Prostate gland (tissue), 2 donors: ENCODE measurements at regions not wholly inside any gene's neighbourhood (a gene's known extent, or its start where the extent isn't known, plus 50 kb on each side); places are given as distances from the start of the nearest gene placed in this dataset.
"Not testable (repeated sequence)": the region's sequence is repeated elsewhere in the genome, so short reads cannot be mapped to it uniquely, and the experiment has no call there.

ENCODE experiments used
- DNase-seq: peaks from one replicate; pipeline ENCODE4 v3.0.0-alpha.2; 2019; ENCODE audit warnings: low spot score
- H3K27ac ChIP-seq, 2 donors: fragments of 200-600 bp; sonication (generic); 2 replicates each; pipeline ENCODE4 v1.5.1; 2017 to 2019
- H3K27me3 ChIP-seq: fragments of 200-600 bp; sonication (generic); replicated peaks from 2 replicates; pipeline ENCODE4 v1.5.1; 2019; ENCODE audit not compliant: insufficient read depth
- H3K36me3 ChIP-seq, 2 donors: fragments of 200-600 bp; sonication (generic); 1 replicate in 1 of 2; 2 replicates in 1 of 2; pipeline versions ENCODE4 v1.5.1 to v1.8.1; 2017 to 2019
- H3K4me1 ChIP-seq: fragments of 200-600 bp; sonication (generic); replicated peaks from 2 replicates; pipeline ENCODE4 v1.5.1; 2019
- H3K4me3 ChIP-seq, 2 donors: fragments of 200-600 bp; sonication (generic); 2 replicates each; pipeline ENCODE4 v1.5.1; 2017 to 2019
- H3K9me3 ChIP-seq: fragments of 200-600 bp; sonication (generic); 2 replicates; pipeline ENCODE4 v1.5.1; 2017
- POLR2A ChIP-seq: fragments of 450-650 bp; IDR thresholded peaks from one replicate; pipeline ENCODE4 v1.6.1; 2016; ENCODE audit warnings: antibody characterized with exemption, mild to moderate bottlenecking
- POLR2AphosphoS5 ChIP-seq: sonication (generic); formaldehyde crosslinking; IDR thresholded peaks from one replicate; pipeline ENCODE4 v1.6.1; 2017; ENCODE audit warnings: antibody characterized with exemption
- WGBS: methylation state at CpG from one replicate; pipeline ENCODE4 v1.1.5; 2018; 5-methylcytosine and 5-hydroxymethylcytosine counted together
- intact Hi-C: fragments of 100-400 bp; cut with DNase I; formaldehyde crosslinking; loops from one replicate; pipeline ENCODE4 v1.14.2; 2022
- TF ChIP-seq, protein P1 (sequence below), 4 experiments: fragments of 200-600 bp in 2 of 4; fragments of 450-650 bp in 2 of 4; sonication (generic) in 2 of 4; IDR thresholded peaks; 1 replicate in 3 of 4; 2 replicates in 1 of 4; pipeline ENCODE4 v1.5.1; 2016 to 2019; ENCODE audit warnings: antibody characterized with exemption in 4 of 4, mild to moderate bottlenecking in 2 of 4, moderate library complexity in 2 of 4

DNA sequence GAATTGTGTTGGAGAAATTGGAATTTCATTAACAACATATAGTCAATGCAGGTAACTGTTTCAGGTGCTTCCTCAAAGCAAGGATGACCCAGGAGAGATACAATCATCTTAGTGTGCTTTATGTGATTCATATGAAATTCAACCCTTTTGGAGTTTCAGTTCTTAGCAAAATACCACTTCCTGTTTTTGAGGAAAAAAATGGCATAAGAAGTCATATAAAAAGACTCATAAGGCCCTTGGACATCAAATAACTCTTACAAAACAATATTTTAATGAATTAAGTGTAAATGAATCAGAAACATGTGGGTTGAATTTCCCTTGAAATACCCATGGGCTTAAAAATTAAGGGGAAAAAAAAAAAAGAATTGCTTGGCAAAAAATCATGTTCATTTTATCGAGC, 926.6 kb downstream of the LTN1 start:
- no peak for DNase-seq
- no peak overlapping the region for H3K27ac ChIP-seq
- H3K4me3 ChIP-seq: no peak overlapping the region
- H3K9me3 ChIP-seq: no peaks in the 10 kb centered on the region
- WGBS: 63% methylated on average over 1 of the region's 1 CpG
- intact Hi-C loops: loop anchor here (10.0 kb wide), 1 partner anchor 269 kb away; no protein-coding TSS in a partner anchor
- no peaks in the 10 kb centered on the region for H3K27me3 ChIP-seq
- no peaks in the 10 kb centered on the region for H3K4me1 ChIP-seq
- TF ChIP-seq POLR2AphosphoS5 (no peak), POLR2A (no peak)
- TF ChIP-seq, protein P1, sequence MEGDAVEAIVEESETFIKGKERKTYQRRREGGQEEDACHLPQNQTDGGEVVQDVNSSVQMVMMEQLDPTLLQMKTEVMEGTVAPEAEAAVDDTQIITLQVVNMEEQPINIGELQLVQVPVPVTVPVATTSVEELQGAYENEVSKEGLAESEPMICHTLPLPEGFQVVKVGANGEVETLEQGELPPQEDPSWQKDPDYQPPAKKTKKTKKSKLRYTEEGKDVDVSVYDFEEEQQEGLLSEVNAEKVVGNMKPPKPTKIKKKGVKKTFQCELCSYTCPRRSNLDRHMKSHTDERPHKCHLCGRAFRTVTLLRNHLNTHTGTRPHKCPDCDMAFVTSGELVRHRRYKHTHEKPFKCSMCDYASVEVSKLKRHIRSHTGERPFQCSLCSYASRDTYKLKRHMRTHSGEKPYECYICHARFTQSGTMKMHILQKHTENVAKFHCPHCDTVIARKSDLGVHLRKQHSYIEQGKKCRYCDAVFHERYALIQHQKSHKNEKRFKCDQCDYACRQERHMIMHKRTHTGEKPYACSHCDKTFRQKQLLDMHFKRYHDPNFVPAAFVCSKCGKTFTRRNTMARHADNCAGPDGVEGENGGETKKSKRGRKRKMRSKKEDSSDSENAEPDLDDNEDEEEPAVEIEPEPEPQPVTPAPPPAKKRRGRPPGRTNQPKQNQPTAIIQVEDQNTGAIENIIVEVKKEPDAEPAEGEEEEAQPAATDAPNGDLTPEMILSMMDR (IDR thresholded peaks at IDR 0.05): no peak
- H3K36me3 ChIP-seq: no peaks in the 10 kb centered on the region

DNA sequence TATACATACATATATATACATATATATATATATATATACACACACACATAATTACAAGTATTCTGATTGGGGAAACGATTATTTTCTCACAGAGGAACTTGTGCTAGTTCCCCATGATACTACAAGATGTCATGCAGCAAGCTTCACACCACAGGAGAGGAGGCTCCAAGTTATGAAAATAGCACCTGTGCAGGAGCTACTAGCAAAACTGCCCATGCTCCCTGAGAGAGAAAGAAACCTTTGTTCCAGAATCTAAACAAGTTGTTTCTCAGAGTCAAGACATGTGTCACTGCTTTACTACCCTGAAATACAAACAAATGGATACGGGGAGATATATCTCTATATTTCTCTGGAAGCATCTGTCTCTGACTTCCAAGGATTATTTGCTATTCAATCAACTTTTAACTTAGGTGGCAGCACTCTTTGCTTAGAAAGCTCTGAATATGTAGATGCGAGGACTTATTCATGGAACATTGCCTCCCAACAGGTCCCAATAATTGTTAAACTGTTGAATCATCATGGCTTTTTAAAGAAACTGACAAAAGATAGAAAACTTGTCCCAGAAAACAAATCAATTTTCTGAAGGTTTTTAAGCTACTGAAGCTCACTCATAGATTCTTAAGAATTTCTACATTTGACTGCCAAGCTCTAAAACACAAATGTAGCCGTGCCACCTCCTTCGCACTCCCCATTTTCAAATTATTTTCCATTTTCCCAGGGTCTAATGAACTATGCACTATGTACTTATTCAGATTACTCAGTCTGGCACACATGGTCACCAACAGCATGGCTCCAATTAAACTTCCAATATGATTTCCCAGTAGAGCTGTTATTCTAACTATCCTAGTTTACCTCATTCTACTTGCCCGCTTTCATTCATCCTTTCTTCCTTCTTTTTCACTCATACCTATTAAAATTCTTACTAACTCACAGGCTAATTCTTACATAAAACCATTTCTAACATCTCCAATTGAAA, 929.1 kb downstream of the LTN1 start:
- 83% methylated on average over 6 of the region's 6 CpGs for WGBS
- intact Hi-C loops: loop anchor here (10.0 kb wide), 1 partner anchor 271 kb away; no protein-coding TSS in a partner anchor
- H3K36me3 ChIP-seq: no peaks in the 10 kb centered on the region

DNA sequence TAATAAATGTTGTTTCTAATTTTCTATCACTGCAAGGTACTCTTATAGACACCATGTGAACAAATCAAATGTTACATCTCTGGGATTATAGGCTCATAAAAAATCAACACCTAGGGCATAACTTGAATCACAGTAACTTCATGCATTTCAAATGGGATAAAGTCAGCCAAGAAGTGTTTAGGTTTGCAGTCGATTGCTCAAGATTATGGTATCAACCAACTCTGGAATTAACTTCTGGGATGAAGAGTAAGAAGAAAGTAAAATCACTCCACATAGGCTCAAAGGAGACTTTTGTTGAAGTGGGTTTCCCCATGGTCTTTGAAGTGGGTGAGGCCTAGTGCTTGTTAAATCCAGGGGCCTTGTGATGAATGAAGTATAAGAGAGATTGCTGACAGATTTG, 939.7 kb downstream of the LTN1 start:
- H3K9me3 ChIP-seq, H3K36me3 ChIP-seq, H3K4me3 ChIP-seq, H3K27ac ChIP-seq, H3K27me3 ChIP-seq, H3K4me1 ChIP-seq, DNase-seq: not testable (repeated sequence)
- 38% methylated on average over 1 of the region's 1 CpG for WGBS
- intact Hi-C loops: loop anchor here (5.0 kb wide), 3 partner anchors 351 to 1206 kb away; partner anchors contain the start of gene ADAMTS1

More for the DNA sequence above, 929.1 kb downstream of the LTN1 start:
- Histone ChIP-seq H3K9me3 (no peaks in the 10 kb centered on the region), H3K4me3 (no peak overlapping the region), H3K27ac (no peak overlapping the region), H3K4me1 (no peaks in the 10 kb centered on the region), H3K27me3 (no peaks in the 10 kb centered on the region)
- no peak for DNase-seq
- TF ChIP-seq POLR2A: no peak

DNA sequence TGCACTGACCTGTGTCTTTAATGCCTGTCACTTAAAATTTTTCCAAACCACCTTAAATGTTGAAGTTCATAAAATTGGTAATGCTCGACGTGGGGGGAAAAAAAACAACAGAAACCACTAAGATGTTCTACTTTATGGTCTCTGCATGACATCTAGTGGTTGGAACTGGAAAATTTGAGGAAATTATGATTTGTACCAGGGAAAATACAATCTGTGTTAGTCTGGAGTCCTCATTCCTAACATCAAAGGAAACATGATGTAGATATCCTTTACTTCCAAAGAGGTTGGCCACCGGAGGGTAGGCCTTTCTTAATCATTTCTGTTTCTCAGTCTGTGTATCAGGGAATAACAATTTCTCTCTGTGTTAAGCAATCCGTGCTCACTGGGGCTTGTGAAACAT, 941.0 kb downstream of the LTN1 start:
- not testable (repeated sequence) for H3K27me3 ChIP-seq, DNase-seq, H3K4me1 ChIP-seq, H3K4me3 ChIP-seq, H3K36me3 ChIP-seq, H3K9me3 ChIP-seq, H3K27ac ChIP-seq
- TF ChIP-seq, protein P1 (IDR thresholded peaks at IDR 0.05): peak; percentile 8 to 71 (median 56)
- 22% methylated on average over 4 of the region's 4 CpGs for WGBS
- intact Hi-C loops: loop anchor here (5.0 kb wide), 3 partner anchors 349 to 1204 kb away; partner anchors contain the start of gene ADAMTS1

DNA sequence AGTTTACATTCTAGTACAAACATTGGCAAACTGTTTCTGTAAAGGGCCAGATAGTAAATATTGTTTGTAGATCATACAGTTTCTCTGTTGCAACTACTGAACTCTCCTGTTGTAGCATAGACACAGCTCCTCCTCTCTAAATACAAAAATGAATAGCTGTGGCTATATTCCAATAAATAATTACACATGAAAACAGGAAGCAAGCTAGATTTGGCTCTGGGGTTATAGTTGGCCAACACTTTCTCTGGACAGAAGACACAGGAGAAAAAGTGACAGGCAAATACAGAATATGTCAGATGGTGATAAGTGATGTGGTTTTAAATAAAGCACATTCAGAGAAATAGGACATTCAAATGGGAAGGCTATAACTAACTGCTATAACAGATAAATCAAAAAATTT, 957.0 kb downstream of the LTN1 start:
- H3K4me3 ChIP-seq, H3K27ac ChIP-seq, H3K36me3 ChIP-seq, H3K9me3 ChIP-seq, intact Hi-C loops, H3K27me3 ChIP-seq, H3K4me1 ChIP-seq, DNase-seq: not testable (repeated sequence)
- TF ChIP-seq POLR2AphosphoS5: peak; percentile 57

DNA sequence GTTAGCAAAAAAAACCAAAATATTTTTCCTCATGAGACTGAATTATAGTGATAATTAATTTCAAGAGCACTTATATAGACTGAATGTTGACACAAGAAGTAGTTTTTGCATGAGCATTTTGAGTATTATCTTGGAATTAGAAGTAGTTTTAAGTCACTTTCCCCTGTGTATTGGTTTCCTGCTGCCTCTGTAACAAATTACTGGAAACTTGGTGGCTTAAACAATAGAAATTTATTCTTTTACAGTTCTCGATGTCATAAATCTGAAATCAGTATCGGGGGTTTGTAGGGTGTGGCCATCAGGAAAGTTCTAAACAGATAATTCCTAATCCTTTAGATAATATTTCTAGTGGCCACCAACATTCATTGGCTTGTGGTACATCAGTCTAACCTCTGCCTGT, 957.8 kb downstream of the LTN1 start:
- H3K27ac ChIP-seq, H3K4me3 ChIP-seq, H3K4me1 ChIP-seq, intact Hi-C loops, H3K9me3 ChIP-seq, H3K27me3 ChIP-seq, H3K36me3 ChIP-seq, DNase-seq: not testable (repeated sequence)
- WGBS: 91% methylated on average over 2 of the region's 2 CpGs

DNA sequence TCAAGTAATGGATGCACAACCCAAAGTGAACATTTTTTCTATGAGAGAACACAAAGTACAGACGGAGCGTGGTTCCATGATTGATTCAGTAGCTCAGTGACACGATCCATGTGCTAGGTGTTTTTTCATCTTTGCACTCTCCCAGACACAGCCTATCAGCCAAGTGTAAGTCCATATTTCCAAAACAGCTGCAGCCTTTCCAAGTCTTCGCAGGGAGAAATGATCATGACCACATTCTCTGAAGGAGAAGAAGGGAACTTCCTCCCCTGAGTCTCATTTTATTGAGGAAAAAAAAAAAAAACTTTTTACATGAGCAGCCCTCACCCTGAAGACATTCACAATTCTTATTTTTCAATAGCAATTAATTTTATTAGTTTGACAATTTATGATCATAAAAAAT, 958.3 kb downstream of the LTN1 start:
- intact Hi-C loops, H3K9me3 ChIP-seq, H3K27ac ChIP-seq, H3K27me3 ChIP-seq, H3K36me3 ChIP-seq, H3K4me3 ChIP-seq, H3K4me1 ChIP-seq, DNase-seq: not testable (repeated sequence)
- WGBS: 78% methylated on average over 4 of the region's 4 CpGs

DNA sequence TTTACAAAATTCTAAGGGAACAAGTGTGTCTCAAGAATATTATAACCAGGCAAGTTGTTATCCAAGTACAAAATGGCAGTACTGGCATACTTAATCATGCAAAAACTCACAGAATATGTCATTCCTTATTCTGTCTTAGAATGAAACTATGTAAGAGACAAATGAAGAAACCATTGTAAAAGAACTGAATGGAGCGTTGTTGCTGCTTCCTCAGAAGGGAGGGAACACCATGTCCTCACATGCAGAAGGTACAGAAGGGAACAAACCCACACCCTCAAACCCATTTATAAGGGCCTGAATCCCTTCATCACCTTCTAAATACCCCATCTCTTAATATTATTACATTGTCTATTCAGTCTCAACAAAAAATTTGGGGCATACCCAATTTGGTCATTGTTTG, 960.0 kb downstream of the LTN1 start:
- intact Hi-C loops, H3K4me1 ChIP-seq, DNase-seq, H3K27ac ChIP-seq, H3K27me3 ChIP-seq, H3K36me3 ChIP-seq, H3K4me3 ChIP-seq, H3K9me3 ChIP-seq: not testable (repeated sequence)
- WGBS: 76% methylated on average over 1 of the region's 1 CpG

DNA sequence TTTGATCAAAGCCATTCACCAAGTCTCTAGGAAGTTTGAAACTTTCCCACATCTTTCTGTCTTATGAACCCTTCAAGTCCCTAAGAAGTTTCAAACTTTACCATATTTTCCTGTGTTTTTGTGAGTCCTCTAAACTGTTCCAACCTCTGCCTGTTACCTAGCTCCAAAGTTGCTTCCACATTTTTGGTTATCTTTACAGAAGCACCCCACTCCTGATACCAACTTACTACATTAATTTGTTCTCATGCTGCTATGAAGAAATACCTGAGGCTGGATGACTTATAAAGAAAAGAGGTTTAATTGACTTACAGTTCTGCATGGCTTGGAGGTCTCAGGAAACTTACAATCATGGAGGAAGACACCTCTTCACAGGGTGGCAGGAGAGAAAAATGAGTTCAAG, 961.6 kb downstream of the LTN1 start:
- H3K4me3 ChIP-seq, H3K4me1 ChIP-seq, intact Hi-C loops, H3K27ac ChIP-seq, H3K36me3 ChIP-seq, H3K27me3 ChIP-seq, DNase-seq, H3K9me3 ChIP-seq: not testable (repeated sequence)
